Liver (tissue), 3 donors: ENCODE measurements at regions not wholly inside any gene's neighbourhood (a gene's known extent, or its start where the extent isn't known, plus 50 kb on each side); places are given as distances from the start of the nearest gene placed in this dataset.

Experiments used
- ATF3 ChIP-seq: IDR thresholded peaks from 2 replicates; pipeline ENCODE4 v1.6.1; 2016; ENCODE audit warnings: antibody characterized with exemption
- CTCF ChIP-seq: fragments of 150-350 bp; IDR thresholded peaks from 2 replicates; pipeline ENCODE4 v1.5.1; 2017; ENCODE audit warnings: improper control_type of control experiment, low read depth, low read length; ENCODE audit not compliant: missing input control
- FOXA1 ChIP-seq: IDR thresholded peaks from 2 replicates; pipeline ENCODE4 v1.6.1; 2016; ENCODE audit warnings: antibody characterized with exemption
- GABPA ChIP-seq, 2 donors: IDR thresholded peaks in 1 of 2; conservative IDR thresholded peaks in 1 of 2; 2 replicates each; pipeline ENCODE4 v1.6.1; 2016; ENCODE audit warnings: antibody characterized with exemption in 2 of 2, mild to moderate bottlenecking in 1 of 2, moderate library complexity in 1 of 2
- JUND ChIP-seq, 2 donors: IDR thresholded peaks; 2 replicates each; pipeline ENCODE4 v1.6.1; 2016; ENCODE audit warnings: antibody characterized with exemption in 2 of 2
- MAX ChIP-seq: IDR thresholded peaks from 2 replicates; pipeline ENCODE4 v1.6.1; 2016; ENCODE audit warnings: antibody characterized with exemption
- RAD21 ChIP-seq, 2 donors: IDR thresholded peaks; 2 replicates each; pipeline ENCODE4 v1.6.1; 2016; ENCODE audit warnings: antibody characterized with exemption in 2 of 2, mild to moderate bottlenecking in 2 of 2
- SP1 ChIP-seq: IDR thresholded peaks from 2 replicates; pipeline ENCODE4 v1.6.1; 2018; ENCODE audit warnings: antibody characterized with exemption, mild to moderate bottlenecking
- TAF1 ChIP-seq: conservative IDR thresholded peaks from 2 replicates; pipeline ENCODE4 v1.6.1; 2016; ENCODE audit warnings: antibody characterized with exemption, mild to moderate bottlenecking
- ZBTB33 ChIP-seq: IDR thresholded peaks from 2 replicates; pipeline ENCODE4 v1.6.1; 2016; ENCODE audit warnings: antibody characterized with exemption
- donor health status: healthy.
- donor health status: healthy.

- TF ChIP-seq CTCF (no peak), JUND (IDR thresholded peaks at IDR 0.05) (no peak), GABPA (IDR thresholded peaks at IDR 0.05 in 1 of 2, conservative IDR thresholded peaks at IDR 0.05 in 1 of 2) (no peak), MAX (no peak), ATF3 (no peak), SP1 (no peak), ZBTB33 (no peak), RAD21 (IDR thresholded peaks at IDR 0.05) (no peak), TAF1 (no peak), FOXA1 (no peak)
Observed at GRCh38 chr7:26085771-26086170, 66.2 kb upstream of the NFE2L3 start.
